IMR-90 (cell line): ENCODE measurements at regions not wholly inside any gene's neighbourhood (a gene's known extent, or its start where the extent isn't known, plus 50 kb on each side); places are given as distances from the start of the nearest gene placed in this dataset.
"Not testable (repeated sequence)": the region's sequence is repeated elsewhere in the genome, so short reads cannot be mapped to it uniquely, and the experiment has no call there.

Source experiments
- ATAC-seq: fragments of 200-7000 bp; cut with Tn5 transposase; 2 replicates; pipeline ENCODE4 v1.9.1; 2020; ENCODE audit warnings: low read depth, mild to moderate bottlenecking, moderate library complexity
- BruUV-seq: library from RNA; stranded (reverse); fragments of 400-500 nt; replicated peaks from 2 replicates; lab custom pipeline; 2021; lab: Mats Ljungman, UMichigan
- CTCF ChIA-PET: fragments of 300-600 bp; formaldehyde crosslinking; extraction: SDS; loops from one replicate; lab custom pipeline; 2021; ENCODE audit warnings: antibody characterized with exemption; lab: Yijun Ruan, JAX
- POLR2A ChIA-PET: fragments of 300-600 bp; sonication (Branson Sonifier 250); formaldehyde crosslinking; loops from one replicate; lab custom pipeline; 2022; ENCODE audit warnings: antibody characterized with exemption; ENCODE audit not compliant: unreplicated experiment; lab: Charles Lee
- DNase-seq: peaks from one replicate; pipeline ENCODE4 v3.0.0; 2013
- H2AFZ ChIP-seq: replicated peaks from 2 replicates; pipeline ENCODE3; 2013; ENCODE audit warnings: low read length, mild to moderate bottlenecking; ENCODE audit not compliant: poor library complexity
- H2AK5ac ChIP-seq: 2 replicates; pipeline ENCODE4 v1.6.1; 2013; ENCODE audit warnings: low read depth, low read length, inconsistent platforms
- H2AK9ac ChIP-seq: replicated peaks from 2 replicates; pipeline ENCODE3; 2013; ENCODE audit warnings: mild to moderate bottlenecking, low read depth, low read length, moderate library complexity; ENCODE audit not compliant: poor library complexity
- H2BK120ac ChIP-seq: 2 replicates; pipeline ENCODE4 v1.6.1; 2013; ENCODE audit warnings: low read depth, low read length, inconsistent platforms
- H2BK15ac ChIP-seq: 3 replicates; pipeline ENCODE4 v1.6.1; 2013; ENCODE audit warnings: low read depth, low read length, inconsistent platforms
- H2BK20ac ChIP-seq: 2 replicates; pipeline ENCODE4 v1.6.1; 2013; ENCODE audit warnings: low read depth, mild to moderate bottlenecking, inconsistent platforms, low read length, moderate library complexity
- H2BK5ac ChIP-seq: 2 replicates; pipeline ENCODE4 v1.6.1; 2013; ENCODE audit warnings: mild to moderate bottlenecking, low read depth, low read length, inconsistent platforms; ENCODE audit not compliant: poor library complexity, severe bottlenecking
- H3K14ac ChIP-seq: replicated peaks from 2 replicates; pipeline ENCODE4 v1.6.1; 2013; ENCODE audit warnings: low read depth, low read length, inconsistent platforms
- H3K18ac ChIP-seq: 2 replicates; pipeline ENCODE4 v1.6.1; 2013; ENCODE audit warnings: low read depth, low read length, control low read depth
- H3K23ac ChIP-seq: 2 replicates; pipeline ENCODE4 v1.6.1; 2013; ENCODE audit warnings: low read depth, low read length, inconsistent platforms
- H3K27ac ChIP-seq: 2 replicates; pipeline ENCODE4 v1.5.1; 2013; ENCODE audit warnings: mild to moderate bottlenecking, control low read depth, low read length; ENCODE audit not compliant: insufficient read depth
- H3K27me3 ChIP-seq: 2 replicates; pipeline ENCODE4 v1.6.1; 2013; ENCODE audit warnings: low read length; ENCODE audit not compliant: control insufficient read depth, insufficient read depth
- H3K36me3 ChIP-seq: 2 replicates; pipeline ENCODE4 v1.6.1; 2013; ENCODE audit warnings: low read length, mixed read lengths; ENCODE audit not compliant: control insufficient read depth, insufficient read depth
- H3K4ac ChIP-seq: 2 replicates; pipeline ENCODE4 v1.6.1; 2013; ENCODE audit warnings: low read depth, low read length, inconsistent platforms
- H3K4me1 ChIP-seq: 2 replicates; pipeline ENCODE4 v1.6.1; 2013; ENCODE audit warnings: low read length, mixed read lengths; ENCODE audit not compliant: control insufficient read depth, insufficient read depth
- H3K4me2 ChIP-seq: 2 replicates; pipeline ENCODE4 v1.6.1; 2013; ENCODE audit warnings: low read depth, mild to moderate bottlenecking, control low read depth, low read length, moderate library complexity
- H3K4me3 ChIP-seq: 2 replicates; pipeline ENCODE4 v1.5.1; 2013; ENCODE audit warnings: low read depth, mild to moderate bottlenecking, control low read depth, low read length, moderate library complexity; ENCODE audit not compliant: insufficient read depth
- H3K56ac ChIP-seq: 2 replicates; pipeline ENCODE4 v1.6.1; 2013; ENCODE audit warnings: low read length, inconsistent platforms; ENCODE audit not compliant: insufficient read depth; ENCODE audit errors: extremely low read depth
- H3K79me1 ChIP-seq, 2 experiments: 2 replicates each; pipeline ENCODE4 v1.6.1; 2013; ENCODE audit warnings: low read length in 2 of 2, inconsistent platforms in 1 of 2, low read depth in 1 of 2
- H3K9ac ChIP-seq: 2 replicates; pipeline ENCODE4 v1.6.1; 2013; ENCODE audit warnings: low read depth, low read length, control low read depth
- H3K9me1 ChIP-seq: 2 replicates; pipeline ENCODE4 v1.6.1; 2013; ENCODE audit warnings: low read length, inconsistent platforms; ENCODE audit not compliant: insufficient read depth
- H3K9me3 ChIP-seq: 2 replicates; pipeline ENCODE4 v1.6.1; 2013; ENCODE audit warnings: low read length; ENCODE audit not compliant: control insufficient read depth, insufficient read depth
- H4K20me1 ChIP-seq: 2 replicates; pipeline ENCODE4 v1.6.1; 2013; ENCODE audit warnings: low read length, inconsistent platforms; ENCODE audit not compliant: insufficient read depth
- H4K5ac ChIP-seq: 2 replicates; pipeline ENCODE4 v1.6.1; 2013; ENCODE audit warnings: mild to moderate bottlenecking, low read depth, low read length, control low read depth
- H4K8ac ChIP-seq, 2 experiments: 2 replicates each; pipeline ENCODE4 v1.6.1; 2013; ENCODE audit warnings: low read depth in 2 of 2, low read length in 2 of 2, control low read depth in 1 of 2, inconsistent platforms in 1 of 2
- H4K91ac ChIP-seq: 2 replicates; pipeline ENCODE4 v1.6.1; 2013; ENCODE audit warnings: low read depth, low read length, inconsistent platforms; ENCODE audit not compliant: insufficient read depth
- WGBS, 2 experiments: methylation state at CpG; one replicate each; pipeline versions ENCODE4 v1.1.5 to v1.1.7; 2013; ENCODE audit warnings: missing lambda C conversion rate in 2 of 2; ENCODE audit not compliant: insufficient read length in 1 of 2; ENCODE audit errors: extremely low coverage in 2 of 2; 5-methylcytosine and 5-hydroxymethylcytosine counted together
- dilution Hi-C: fragments of 300-500 bp; cut with HindIII; formaldehyde crosslinking; loops from one replicate; pipeline ENCODE4 v1.14.3; 2018; ENCODE audit warnings: low sequenced_read_pairs; ENCODE audit not compliant: unreplicated experiment
- in situ Hi-C: fragments of 300-500 bp; cut with MboI; formaldehyde crosslinking; loops from 3 replicates; pipeline ENCODE4 v1.14.3; 2019; ENCODE audit warnings: low sequenced_read_pairs, inconsistent platforms, mixed read lengths
- intact Hi-C: fragments of 100-400 bp; cut with micrococcal nuclease; formaldehyde crosslinking; loops from 2 replicates; pipeline ENCODE4 v1.10.0; 2022

- H3K27me3 ChIP-seq, H4K20me1 ChIP-seq, POLR2A ChIA-PET, H3K4me3 ChIP-seq, H3K79me1 ChIP-seq, BruUV-seq, H2AK5ac ChIP-seq, DNase-seq, H3K56ac ChIP-seq, H3K36me3 ChIP-seq, H3K18ac ChIP-seq, H2BK120ac ChIP-seq, H3K27ac ChIP-seq, H4K5ac ChIP-seq, dilution Hi-C loops, H3K4ac ChIP-seq, ATAC-seq, H3K4me2 ChIP-seq, H3K4me1 ChIP-seq, intact Hi-C loops, H2BK20ac ChIP-seq, in situ Hi-C loops, H3K9me1 ChIP-seq, H3K9me3 ChIP-seq, H2BK15ac ChIP-seq, H2AFZ ChIP-seq, H3K14ac ChIP-seq, H2AK9ac ChIP-seq, H4K91ac ChIP-seq, H3K9ac ChIP-seq, H4K8ac ChIP-seq, H2BK5ac ChIP-seq, H3K23ac ChIP-seq: not testable (repeated sequence)
- CTCF ChIA-PET = interaction anchor here (0.6 kb wide), 1 partner anchor 98 kb away, joined by 3 read pairs; no protein-coding TSS in a partner anchor
- WGBS, 2 experiments = no CpG with 5 or more reads among the region's 9 CpGs
These were observed 100.0 kb upstream of the GPR6 start for GRCh38 chr6:109878005-109878690.

- intact Hi-C loops, H3K56ac ChIP-seq, H3K4me1 ChIP-seq, BruUV-seq, H3K14ac ChIP-seq, H2AK5ac ChIP-seq, H2BK120ac ChIP-seq, H2BK5ac ChIP-seq, H4K5ac ChIP-seq, H4K8ac ChIP-seq, POLR2A ChIA-PET, H2AFZ ChIP-seq, H4K20me1 ChIP-seq, H3K4me2 ChIP-seq, in situ Hi-C loops, H3K79me1 ChIP-seq, H3K4ac ChIP-seq, H3K9me1 ChIP-seq, H3K9me3 ChIP-seq, H3K23ac ChIP-seq, DNase-seq, ATAC-seq, H3K9ac ChIP-seq, H2BK15ac ChIP-seq, H4K91ac ChIP-seq, H2AK9ac ChIP-seq, H3K4me3 ChIP-seq, H2BK20ac ChIP-seq, H3K36me3 ChIP-seq, dilution Hi-C loops, H3K27ac ChIP-seq, H3K18ac ChIP-seq, CTCF ChIA-PET, H3K27me3 ChIP-seq: not testable (repeated sequence)
- WGBS, 2 experiments = no CpG with 5 or more reads among the region's 5 CpGs
These were observed 99.0 kb upstream of the GPR6 start for GRCh38 chr6:109879081-109879480.
